MM.1S (cell line): ENCODE measurements at regions not wholly inside any gene's neighbourhood (a gene's known extent, or its start where the extent isn't known, plus 50 kb on each side); places are given as distances from the start of the nearest gene placed in this dataset.

Experiments
- DNase-seq: peaks from one replicate; pipeline ENCODE4 v3.0.0-alpha.2; 2015
- H2AFZ ChIP-seq: fragments of 300-600 bp; sonication (generic); 2 replicates; pipeline ENCODE4 v1.6.0; 2016; ENCODE audit warnings: antibody characterized with exemption, low read length
- H3F3A ChIP-seq: fragments of 300-600 bp; sonication (generic); 2 replicates; pipeline ENCODE4 v1.6.1; 2016; ENCODE audit warnings: mild to moderate bottlenecking, antibody characterized with exemption, low read length, moderate library complexity, mixed read lengths; ENCODE audit not compliant: insufficient read depth
- H3K27ac ChIP-seq: fragments of 300-600 bp; sonication (generic); 2 replicates; pipeline ENCODE4 v1.5.1; 2016; ENCODE audit warnings: mild to moderate bottlenecking, low read length
- H3K27me3 ChIP-seq: fragments of 300-600 bp; sonication (generic); replicated peaks from 2 replicates; pipeline ENCODE4 v1.6.0; 2016; ENCODE audit warnings: low read length; ENCODE audit not compliant: insufficient read depth
- H3K36me3 ChIP-seq: fragments of 300-600 bp; sonication (generic); replicated peaks from 2 replicates; pipeline ENCODE4 v1.6.1; 2016; ENCODE audit warnings: mild to moderate bottlenecking, low read length, mixed read lengths; ENCODE audit not compliant: insufficient read depth
- H3K4me1 ChIP-seq: fragments of 300-600 bp; sonication (generic); 2 replicates; pipeline ENCODE4 v1.6.1; 2016; ENCODE audit warnings: low read length, mixed read lengths
- H3K4me2 ChIP-seq: fragments of 300-600 bp; sonication (generic); 2 replicates; pipeline ENCODE4 v1.6.0; 2016; ENCODE audit warnings: low read depth, low read length
- H3K4me3 ChIP-seq: fragments of 300-600 bp; sonication (generic); 2 replicates; pipeline ENCODE4 v1.5.1; 2016; ENCODE audit warnings: low read length, mixed read lengths
- H3K79me2 ChIP-seq: fragments of 300-600 bp; sonication (generic); 2 replicates; pipeline ENCODE4 v1.6.1; 2016; ENCODE audit warnings: mixed run types, low read length, mixed read lengths
- H3K9ac ChIP-seq: fragments of 300-600 bp; sonication (generic); 2 replicates; pipeline ENCODE4 v1.6.1; 2016; ENCODE audit warnings: low read length, mixed read lengths
- H3K9me2 ChIP-seq: fragments of 300-600 bp; sonication (generic); replicated peaks from 2 replicates; pipeline ENCODE4 v1.6.1; 2016; ENCODE audit warnings: mild to moderate bottlenecking, low read length, mixed read lengths; ENCODE audit not compliant: insufficient read depth
- H3K9me3 ChIP-seq: fragments of 300-600 bp; sonication (generic); replicated peaks from 2 replicates; pipeline ENCODE4 v1.6.1; 2016; ENCODE audit warnings: mild to moderate bottlenecking, low read length, mixed read lengths; ENCODE audit not compliant: insufficient read depth
- H4K20me1 ChIP-seq: fragments of 300-600 bp; sonication (generic); 2 replicates; pipeline ENCODE4 v1.6.1; 2016; ENCODE audit warnings: mild to moderate bottlenecking, low read length, moderate library complexity, mixed read lengths; ENCODE audit not compliant: insufficient read depth
- CTCF ChIP-seq: fragments of 300-600 bp; sonication (generic); IDR thresholded peaks from 2 replicates; pipeline ENCODE4 v1.5.1; 2016; ENCODE audit warnings: antibody characterized with exemption, low read length, mixed read lengths
- EZH2 ChIP-seq: fragments of 300-600 bp; sonication (generic); optimal IDR thresholded peaks from 2 replicates; pipeline ENCODE3; 2017; ENCODE audit warnings: low read depth, mild to moderate bottlenecking, antibody characterized with exemption, low read length, mixed read lengths
- EZH2phosphoT487 ChIP-seq: fragments of 300-600 bp; sonication (generic); IDR thresholded peaks from 2 replicates; pipeline ENCODE4 v1.6.1; 2018; ENCODE audit warnings: antibody characterized with exemption, low read length

GRCh38 chr3:8253201-8253600 lies 248.4 kb upstream of the LMCD1 start:
- no peaks in the 10 kb centered on the region for H3K27me3 ChIP-seq
- no peak overlapping the region for H3K27ac ChIP-seq
- no peaks in the 10 kb centered on the region for H3K9me3 ChIP-seq
- no peak overlapping the region for H3K9ac ChIP-seq
- H3K4me2 ChIP-seq, result no peak overlapping the region
- no peaks in the 10 kb centered on the region for H3K79me2 ChIP-seq
- DNase-seq, result no peak
- H3K4me1 ChIP-seq, result no peaks in the 10 kb centered on the region
- H3K36me3 ChIP-seq, result no peaks in the 10 kb centered on the region
- no peaks in the 10 kb centered on the region for H3F3A ChIP-seq
- H3K4me3 ChIP-seq, result no peak overlapping the region
- no peak overlapping the region for H2AFZ ChIP-seq
- H4K20me1 ChIP-seq, result no peaks in the 10 kb centered on the region
- no peaks in the 10 kb centered on the region for H3K9me2 ChIP-seq
- TF ChIP-seq CTCF (no peak), EZH2 (no peak), EZH2phosphoT487 (no peak)

DNA sequence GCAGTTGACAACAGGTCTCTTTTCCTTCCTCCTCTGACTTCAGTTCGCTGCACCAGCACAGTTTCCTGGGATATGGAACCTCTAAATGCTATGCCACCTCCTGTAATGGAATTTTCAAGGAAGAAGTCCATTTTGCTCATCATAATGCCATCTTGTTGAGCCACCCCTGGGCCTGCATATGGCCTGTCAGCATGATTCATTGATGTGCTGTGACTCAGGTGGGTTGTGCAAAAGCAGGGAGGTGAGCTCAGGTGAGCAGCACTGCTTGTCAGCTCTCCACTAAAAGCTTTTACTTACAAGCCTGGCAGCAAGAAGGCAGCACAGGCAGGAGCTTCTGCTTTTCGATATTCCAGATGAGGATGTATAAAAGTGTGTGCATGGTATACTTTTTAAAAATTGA lies 247.1 kb upstream of the LMCD1 start:
- Histone ChIP-seq H3K9ac (no peak overlapping the region), H3K36me3 (no peaks in the 10 kb centered on the region), H2AFZ (no peak overlapping the region), H3K79me2 (no peaks in the 10 kb centered on the region), H3K4me1 (no peaks in the 10 kb centered on the region), H4K20me1 (no peaks in the 10 kb centered on the region), H3K4me2 (no peak overlapping the region), H3K27ac (no peak overlapping the region), H3K9me2 (no peaks in the 10 kb centered on the region), H3K9me3 (no peaks in the 10 kb centered on the region), H3F3A (no peaks in the 10 kb centered on the region), H3K4me3 (no peak overlapping the region), H3K27me3 (no peaks in the 10 kb centered on the region)
- no peak for DNase-seq
- no peak for TF ChIP-seq EZH2
- no peak for TF ChIP-seq CTCF
- no peak for TF ChIP-seq EZH2phosphoT487

DNA sequence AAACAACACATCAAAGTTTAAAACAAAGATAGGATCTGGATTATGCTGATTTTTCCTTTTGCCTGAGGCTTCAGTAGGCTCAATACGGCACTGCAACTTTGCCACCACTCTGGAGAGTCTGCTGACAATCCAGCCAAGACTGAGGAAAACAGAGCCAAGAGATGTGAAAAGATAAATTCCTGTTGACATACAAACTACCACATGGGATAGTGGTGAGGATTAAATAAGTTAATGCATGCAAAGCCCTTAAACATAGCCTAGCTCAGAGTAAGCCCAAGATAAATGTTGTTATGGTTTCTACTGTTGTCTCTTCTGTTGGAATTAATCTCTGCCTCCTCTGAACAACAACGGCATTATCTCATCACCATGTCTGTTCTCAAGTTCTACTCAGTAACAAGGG lies 245.9 kb upstream of the LMCD1 start:
- no peak for DNase-seq
- TF ChIP-seq CTCF (no peak), EZH2 (no peak), EZH2phosphoT487 (no peak)
- no peak overlapping the region for H3K27ac ChIP-seq

More for the DNA sequence above, 245.9 kb upstream of the LMCD1 start:
- Histone ChIP-seq H3F3A (no peaks in the 10 kb centered on the region), H3K4me3 (no peak overlapping the region), H2AFZ (no peak overlapping the region), H3K4me1 (no peaks in the 10 kb centered on the region), H3K36me3 (no peaks in the 10 kb centered on the region), H3K9me2 (no peaks in the 10 kb centered on the region), H3K9me3 (no peaks in the 10 kb centered on the region), H3K27me3 (no peaks in the 10 kb centered on the region), H3K9ac (no peak overlapping the region), H3K4me2 (no peak overlapping the region), H4K20me1 (no peaks in the 10 kb centered on the region), H3K79me2 (no peaks in the 10 kb centered on the region)
